IPS-20b (cell line): ENCODE measurements at regions not wholly inside any gene's neighbourhood (a gene's known extent, or its start where the extent isn't known, plus 50 kb on each side); places are given as distances from the start of the nearest gene placed in this dataset.

ENCODE experiments used
- H3K27ac ChIP-seq: one replicate; pipeline ENCODE4 v1.5.1; 2013; ENCODE audit warnings: low read length
- H3K27me3 ChIP-seq: 2 replicates; pipeline ENCODE4 v1.6.1; 2013; ENCODE audit warnings: mild to moderate bottlenecking, low read length, inconsistent platforms; ENCODE audit not compliant: insufficient read depth
- H3K36me3 ChIP-seq: 2 replicates; pipeline ENCODE4 v1.6.1; 2013; ENCODE audit warnings: low read depth, mild to moderate bottlenecking, inconsistent platforms, low read length, moderate library complexity; ENCODE audit not compliant: insufficient read depth
- H3K4me1 ChIP-seq: 2 replicates; pipeline ENCODE4 v1.6.1; 2013; ENCODE audit warnings: mild to moderate bottlenecking, control low read depth, inconsistent platforms, low read length, moderate library complexity; ENCODE audit not compliant: insufficient read depth
- H3K4me3 ChIP-seq: 2 replicates; pipeline ENCODE4 v1.5.1; 2013; ENCODE audit warnings: mild to moderate bottlenecking, low read length, inconsistent platforms
- H3K9ac ChIP-seq: 2 replicates; pipeline ENCODE4 v1.6.1; 2013; ENCODE audit warnings: low read depth, mild to moderate bottlenecking, inconsistent platforms, low read length, moderate library complexity
- H3K9me3 ChIP-seq: 2 replicates; pipeline ENCODE4 v1.6.1; 2013; ENCODE audit warnings: mild to moderate bottlenecking, low read depth, low read length, inconsistent platforms; ENCODE audit not compliant: insufficient read depth

DNA sequence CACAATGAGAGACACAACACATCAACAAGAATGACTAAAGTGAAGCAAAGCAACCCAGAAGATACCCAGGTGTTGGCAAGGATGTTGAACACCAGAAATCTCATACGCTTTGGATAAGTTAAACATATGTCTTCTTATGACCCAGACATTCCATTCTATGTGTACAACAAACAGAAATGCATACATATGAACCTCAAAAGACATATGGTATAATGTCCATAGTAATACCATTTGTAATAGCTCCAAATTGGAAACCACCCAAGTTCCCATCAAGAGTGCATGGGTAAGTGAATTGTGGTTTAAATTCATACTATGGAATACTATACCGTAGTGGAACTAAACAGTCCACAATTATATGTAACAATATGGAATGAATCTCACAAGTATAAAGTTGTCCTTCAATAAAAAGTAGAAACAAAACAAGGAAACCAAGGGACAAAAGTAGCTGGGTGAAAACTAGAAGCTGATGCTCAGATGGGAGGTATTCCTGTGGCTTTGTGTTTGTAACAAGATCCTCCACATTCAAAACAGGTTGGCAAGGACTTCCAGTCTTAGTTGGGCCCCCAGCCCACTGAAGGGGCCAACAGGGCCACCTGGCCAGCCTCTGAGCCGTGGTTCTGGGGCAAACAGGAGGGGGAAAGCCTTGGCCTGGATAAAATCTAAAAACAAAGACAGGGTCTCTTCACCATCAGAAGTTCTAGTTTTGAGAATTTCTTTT is 171.8 kb upstream of the PITX1 start:
- Histone ChIP-seq H3K9me3 (peaks cover 12% of the 10 kb centered on the region), H3K4me3 (no peak overlapping the region), H3K27ac (no peak overlapping the region), H3K4me1 (0 out of 2 replicates have a peak, but pooled peaks cover 4% of the 10 kb centered on the region), H3K9ac (no peak overlapping the region), H3K36me3 (no peaks in the 10 kb centered on the region), H3K27me3 (0 out of 2 replicates have a peak, but pooled peaks cover 1% of the 10 kb centered on the region)

DNA sequence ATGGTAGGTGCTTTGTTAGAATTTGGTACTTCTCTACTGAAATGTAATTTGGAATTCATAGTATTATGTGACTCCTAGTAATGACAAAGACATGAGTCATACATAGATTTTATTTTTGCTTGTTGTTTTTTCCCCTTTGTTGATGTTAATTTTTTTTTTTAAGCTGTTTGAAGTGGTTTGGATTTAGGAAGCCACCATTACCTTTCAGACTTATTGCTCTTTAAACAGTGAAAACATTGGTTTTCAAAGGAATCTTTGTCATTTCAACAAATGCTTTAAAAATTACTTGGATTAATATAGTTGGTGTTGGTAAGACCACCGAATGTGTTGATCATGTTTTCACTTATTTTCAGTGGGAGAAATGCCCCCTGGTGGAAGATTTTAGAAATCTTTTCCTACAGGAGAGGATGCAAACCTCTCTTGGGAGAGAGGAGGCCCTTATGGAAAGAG is 170.1 kb upstream of the PITX1 start:
- Histone ChIP-seq H3K36me3 (no peaks in the 10 kb centered on the region), H3K4me3 (no peak overlapping the region)

GRCh38 chr5:135203593-135204036 is 169.6 kb upstream of the PITX1 start:
- peaks cover 12% of the 10 kb centered on the region for H3K9me3 ChIP-seq
- H3K9ac ChIP-seq: no peak overlapping the region
- H3K36me3 ChIP-seq: no peaks in the 10 kb centered on the region
- H3K27me3 ChIP-seq: no peaks in the 10 kb centered on the region
- H3K4me3 ChIP-seq: no peak overlapping the region
- H3K4me1 ChIP-seq: 0 out of 2 replicates have a peak, but pooled peaks cover 4% of the 10 kb centered on the region
- H3K27ac ChIP-seq: no peak overlapping the region

More for the DNA sequence above, 170.1 kb upstream of the PITX1 start:
- Histone ChIP-seq H3K4me1 (0 out of 2 replicates have a peak, but pooled peaks cover 4% of the 10 kb centered on the region), H3K27me3 (no peaks in the 10 kb centered on the region), H3K27ac (no peak overlapping the region), H3K9ac (no peak overlapping the region), H3K9me3 (peaks cover 12% of the 10 kb centered on the region)

DNA sequence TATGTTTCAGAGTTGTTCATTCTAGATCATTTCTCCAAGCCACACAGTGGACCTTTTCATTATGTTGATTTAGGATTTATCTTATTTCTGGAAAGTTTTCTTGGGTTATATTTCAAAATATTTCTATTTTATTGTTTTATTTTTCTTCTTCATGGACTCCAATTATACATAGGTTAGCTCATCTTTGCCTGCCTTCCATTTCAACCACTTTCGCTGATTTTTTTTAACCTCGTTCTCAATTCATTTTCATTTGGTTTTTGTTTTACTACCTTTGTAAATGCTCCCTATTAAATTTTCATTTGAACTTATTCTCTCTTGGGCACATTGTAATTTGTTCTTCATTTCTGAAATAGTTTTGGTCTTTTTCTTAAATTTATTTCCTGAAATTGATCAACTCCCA is 169.0 kb upstream of the PITX1 start:
- Histone ChIP-seq H3K36me3 (no peaks in the 10 kb centered on the region), H3K4me1 (0 out of 2 replicates have a peak, but pooled peaks cover 4% of the 10 kb centered on the region), H3K27me3 (no peaks in the 10 kb centered on the region), H3K27ac (no peak overlapping the region), H3K9ac (no peak overlapping the region), H3K4me3 (no peak overlapping the region), H3K9me3 (peaks cover 12% of the 10 kb centered on the region)

GRCh38 chr5:135199919-135200318 is 165.9 kb upstream of the PITX1 start:
- no peaks in the 10 kb centered on the region for H3K36me3 ChIP-seq
- no peaks in the 10 kb centered on the region for H3K4me1 ChIP-seq
- H3K27me3 ChIP-seq: no peaks in the 10 kb centered on the region
- no peak overlapping the region for H3K27ac ChIP-seq
- peaks cover 12% of the 10 kb centered on the region for H3K9me3 ChIP-seq
- no peak overlapping the region for H3K9ac ChIP-seq
- H3K4me3 ChIP-seq: no peak overlapping the region

- Histone ChIP-seq H3K9ac (no peak overlapping the region), H3K27ac (no peak overlapping the region), H3K36me3 (no peaks in the 10 kb centered on the region), H3K4me1 (no peaks in the 10 kb centered on the region), H3K9me3 (no peaks in the 10 kb centered on the region; the same call in 1 of the 2 replicates), H3K4me3 (no peak overlapping the region), H3K27me3 (peaks cover 32% of the 10 kb centered on the region)
Observed at GRCh38 chr5:135196483-135196882, 162.5 kb upstream of the PITX1 start.

- no peaks in the 10 kb centered on the region for H3K4me1 ChIP-seq
- H3K4me3 ChIP-seq: no peak overlapping the region
- H3K36me3 ChIP-seq: no peaks in the 10 kb centered on the region
- peaks cover 45% of the 10 kb centered on the region for H3K27me3 ChIP-seq
- H3K9ac ChIP-seq: no peak overlapping the region
- no peaks in the 10 kb centered on the region; the same call in 1 of the 2 replicates for H3K9me3 ChIP-seq
- no peak overlapping the region for H3K27ac ChIP-seq
Observed at GRCh38 chr5:135195270-135195608, 161.2 kb upstream of the PITX1 start.

DNA sequence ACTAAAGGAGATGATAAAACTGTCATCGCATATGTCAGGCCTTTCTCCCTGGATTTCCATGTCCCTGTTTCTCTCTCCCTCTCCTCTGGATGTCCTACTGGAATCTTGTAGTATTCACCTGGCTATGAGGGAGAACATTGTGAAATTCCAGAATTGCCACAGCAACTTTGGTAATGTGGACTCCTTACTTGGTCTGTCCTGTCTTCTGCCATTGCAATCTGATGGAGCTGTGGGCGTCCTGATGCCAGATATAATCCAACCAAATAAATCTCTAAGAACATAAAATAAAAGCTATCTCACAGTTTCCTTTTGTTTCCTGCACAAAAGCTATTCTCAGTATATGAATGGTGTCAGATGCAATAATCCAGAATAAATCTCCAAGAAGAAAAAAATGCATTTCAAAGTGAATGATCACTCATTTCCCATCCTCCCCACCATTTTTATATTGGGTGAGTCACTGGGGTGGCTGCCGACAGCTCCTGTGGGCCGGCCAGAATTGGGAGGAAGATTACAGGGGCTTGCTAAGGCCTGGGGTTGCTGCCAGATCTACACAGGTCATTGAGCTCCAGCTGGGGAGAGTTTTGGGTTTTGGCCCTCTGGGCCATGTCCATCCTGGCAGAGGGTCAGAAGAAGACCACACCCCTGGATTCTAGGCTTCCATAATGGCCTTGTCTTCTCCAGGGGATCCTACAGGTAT is 160.7 kb upstream of the PITX1 start:
- H3K4me1 ChIP-seq: no peaks in the 10 kb centered on the region
- H3K27ac ChIP-seq: no peak overlapping the region
- no peaks in the 10 kb centered on the region; the same call in 1 of the 2 replicates for H3K9me3 ChIP-seq
- H3K9ac ChIP-seq: no peak overlapping the region
- no peaks in the 10 kb centered on the region for H3K36me3 ChIP-seq
- H3K4me3 ChIP-seq: no peak overlapping the region
- H3K27me3 ChIP-seq: peaks cover 50% of the 10 kb centered on the region

DNA sequence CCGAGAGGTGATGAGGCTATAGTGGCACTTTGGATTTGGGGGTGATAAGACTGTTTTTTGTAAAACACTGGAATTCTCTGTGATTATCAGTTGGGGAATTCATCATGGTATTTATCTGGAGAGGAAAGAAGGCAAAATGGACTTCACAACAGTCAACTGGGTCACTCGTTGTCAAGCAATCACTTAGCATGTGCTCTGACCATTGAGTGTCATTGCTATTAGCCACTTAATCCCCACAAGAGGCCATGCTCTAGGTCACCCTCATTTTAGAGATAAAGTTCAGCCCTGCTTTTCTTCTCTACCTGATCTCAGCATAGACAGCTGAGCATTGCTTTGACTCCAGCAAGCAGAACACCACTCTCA is 160.1 kb upstream of the PITX1 start:
- Histone ChIP-seq H3K27ac (no peak overlapping the region), H3K4me3 (no peak overlapping the region), H3K36me3 (no peaks in the 10 kb centered on the region), H3K9me3 (no peaks in the 10 kb centered on the region; the same call in 1 of the 2 replicates), H3K9ac (no peak overlapping the region), H3K27me3 (peaks cover 56% of the 10 kb centered on the region), H3K4me1 (no peaks in the 10 kb centered on the region)

DNA sequence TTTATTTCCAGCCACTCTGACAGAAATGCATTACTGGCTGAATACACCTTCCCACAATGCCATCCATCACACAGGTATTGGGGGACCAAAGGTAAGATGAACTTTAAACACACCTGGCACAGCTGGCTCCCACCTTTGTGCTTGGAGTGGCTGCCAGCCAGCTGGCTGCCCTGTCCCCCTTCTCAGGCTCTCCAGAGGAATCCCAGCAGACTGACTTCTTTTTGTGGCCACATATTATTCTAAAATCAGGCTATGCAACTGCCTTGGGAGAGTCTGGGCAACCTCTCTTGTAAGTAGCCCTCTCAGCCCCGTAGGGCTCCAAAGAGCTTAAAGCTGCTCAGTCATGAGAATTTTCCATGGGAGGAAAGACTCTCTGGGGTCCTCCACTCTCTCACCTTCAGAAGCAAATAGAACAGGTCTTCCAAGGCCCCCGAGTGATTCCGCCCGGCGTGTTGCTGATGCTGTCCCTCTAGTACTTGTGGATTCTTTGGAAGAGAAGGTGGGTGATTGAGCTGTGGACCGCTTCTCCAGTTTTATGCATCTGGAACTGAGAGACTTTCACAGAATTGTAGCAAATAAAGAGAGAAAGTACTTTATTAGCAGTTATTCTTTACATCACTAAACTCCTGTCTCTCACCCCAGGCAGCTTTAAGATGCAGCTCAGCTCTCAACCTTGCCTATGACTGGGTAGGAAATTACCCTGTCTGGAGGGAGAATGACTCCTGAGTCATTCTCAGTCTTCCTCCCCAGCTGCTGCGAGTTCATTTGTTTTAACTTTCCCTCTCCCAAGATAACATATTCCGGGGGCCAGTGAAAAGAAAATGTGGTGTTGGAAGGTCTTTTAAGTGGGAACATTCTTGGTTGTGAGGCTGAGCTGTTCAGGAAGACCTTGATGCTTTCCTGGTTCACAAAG is 159.4 kb upstream of the PITX1 start:
- H3K27ac ChIP-seq: no peak overlapping the region
- no peaks in the 10 kb centered on the region for H3K36me3 ChIP-seq
- H3K27me3 ChIP-seq: peaks cover 57% of the 10 kb centered on the region
- H3K4me1 ChIP-seq: no peaks in the 10 kb centered on the region
- H3K9ac ChIP-seq: no peak overlapping the region
- no peak overlapping the region for H3K4me3 ChIP-seq
- no peaks in the 10 kb centered on the region; the same call in 1 of the 2 replicates for H3K9me3 ChIP-seq

DNA sequence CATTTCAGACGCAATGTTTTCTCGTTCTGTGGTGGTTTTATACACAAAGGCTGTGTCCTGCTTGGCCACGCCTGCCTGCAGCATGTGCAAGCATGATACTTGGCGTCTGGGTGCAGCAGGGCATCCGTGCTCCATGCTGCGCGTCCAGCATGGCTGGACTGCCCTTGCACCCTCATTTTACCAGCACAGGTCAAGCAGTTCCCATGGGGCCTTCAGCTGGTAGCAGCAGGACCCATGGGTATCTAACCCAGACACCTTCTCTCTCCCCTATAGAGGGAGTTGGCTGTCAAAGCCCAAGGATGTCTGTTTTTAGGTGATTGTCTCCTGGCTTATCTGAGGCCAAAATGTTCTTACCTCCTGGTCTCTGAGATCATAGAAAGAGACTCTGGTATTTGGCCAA is 158.3 kb upstream of the PITX1 start:
- Histone ChIP-seq H3K27me3 (peaks cover 57% of the 10 kb centered on the region), H3K4me1 (no peaks in the 10 kb centered on the region), H3K36me3 (no peaks in the 10 kb centered on the region), H3K27ac (no peak overlapping the region), H3K9ac (no peak overlapping the region), H3K9me3 (no peaks in the 10 kb centered on the region; the same call in 1 of the 2 replicates), H3K4me3 (no peak overlapping the region)
